HEK293 (cell line): ENCODE measurements at regions not wholly inside any gene's neighbourhood (a gene's known extent, or its start where the extent isn't known, plus 50 kb on each side); places are given as distances from the start of the nearest gene placed in this dataset.

Experiments
- CTCF ChIA-PET: fragments of 350-600 bp; formaldehyde crosslinking; extraction: SDS; loops from one replicate; lab custom pipeline; 2021; ENCODE audit warnings: antibody characterized with exemption; lab: Yijun Ruan, JAX
- POLR2A ChIA-PET: fragments of 300-600 bp; formaldehyde crosslinking; extraction: SDS; loops from one replicate; lab custom pipeline; 2020; ENCODE audit warnings: antibody characterized with exemption, inconsistent platforms; lab: Yijun Ruan, JAX
- H3K27ac ChIP-seq: fragments of 200-500 bp; sonication (Bioruptor generic); 2 replicates; pipeline ENCODE4 v1.5.1; 2014; ENCODE audit warnings: low read depth, low read length, control low read depth, inconsistent platforms; ENCODE audit errors: extremely low read depth
- H3K36me3 ChIP-seq, 2 experiments: fragments of 200-500 bp in 1 of 2; sonication (Bioruptor generic) in 1 of 2; 1 replicate in 1 of 2; 2 replicates in 1 of 2; pipeline ENCODE4 v1.5.1; 2014 to 2017; ENCODE audit warnings: inconsistent platforms in 2 of 2, low read length in 2 of 2; ENCODE audit not compliant: control insufficient read depth in 2 of 2, insufficient read depth in 1 of 2
- H3K4me1 ChIP-seq: fragments of 200-500 bp; sonication (Bioruptor generic); 2 replicates; pipeline ENCODE4 v1.5.1; 2014; ENCODE audit warnings: mild to moderate bottlenecking, low read length, inconsistent platforms; ENCODE audit not compliant: control insufficient read depth, insufficient read depth
- H3K4me3 ChIP-seq: 2 replicates; pipeline ENCODE4 v1.5.1; 2011; ENCODE audit warnings: low read depth, mild to moderate bottlenecking, control low read depth, low read length, moderate library complexity
- H3K9me3 ChIP-seq: fragments of 200-500 bp; sonication (Bioruptor generic); 2 replicates; pipeline ENCODE4 v1.5.1; 2014; ENCODE audit warnings: low read depth, low read length, inconsistent platforms; ENCODE audit not compliant: control insufficient read depth, insufficient read depth
- GLIS2 ChIP-seq: fragments of 450-650 bp; formaldehyde crosslinking; IDR thresholded peaks from 2 replicates; pipeline ENCODE4 v1.5.1; 2016; ENCODE audit warnings: missing biosample characterization, missing genetic modification characterization
- ZBTB1 ChIP-seq: fragments of 450-650 bp; formaldehyde crosslinking; IDR thresholded peaks from 2 replicates; pipeline ENCODE4 v1.5.1; 2016; ENCODE audit warnings: missing biosample characterization, missing genetic modification characterization
- ZBTB10 ChIP-seq: fragments of 450-650 bp; formaldehyde crosslinking; IDR thresholded peaks from 2 replicates; pipeline ENCODE4 v1.5.1; 2016; ENCODE audit warnings: missing biosample characterization, missing genetic modification characterization
- ZBTB48 ChIP-seq: fragments of 450-650 bp; formaldehyde crosslinking; IDR thresholded peaks from 2 replicates; pipeline ENCODE4 v1.5.1; 2016; ENCODE audit warnings: missing biosample characterization, missing genetic modification characterization
- ZFP3 ChIP-seq: fragments of 450-650 bp; formaldehyde crosslinking; IDR thresholded peaks from 2 replicates; pipeline ENCODE4 v1.5.1; 2016; ENCODE audit warnings: low read depth, missing biosample characterization, missing genetic modification characterization
- ZNF138 ChIP-seq: fragments of 450-650 bp; formaldehyde crosslinking; IDR thresholded peaks from 2 replicates; pipeline ENCODE4 v1.5.1; 2016; ENCODE audit warnings: missing biosample characterization, missing genetic modification characterization, borderline replicate concordance
- ZNF169 ChIP-seq: fragments of 450-650 bp; formaldehyde crosslinking; IDR thresholded peaks from 2 replicates; pipeline ENCODE4 v1.5.1; 2016; ENCODE audit warnings: missing biosample characterization, missing genetic modification characterization
- ZNF274 ChIP-seq, 2 experiments: fragments of 200-500 bp in 1 of 2; fragments of 450-650 bp in 1 of 2; sonication (Bioruptor generic) in 1 of 2; formaldehyde crosslinking in 1 of 2; IDR thresholded peaks; 2 replicates each; pipeline versions ENCODE4 v1.5.1 to v1.6.1; 2014 to 2016; ENCODE audit warnings: borderline replicate concordance in 1 of 2, inconsistent platforms in 1 of 2, low read length in 1 of 2, missing biosample characterization in 1 of 2, missing genetic modification characterization in 1 of 2
- ZNF37A ChIP-seq: fragments of 450-650 bp; IDR thresholded peaks from 2 replicates; pipeline ENCODE4 v1.5.1; 2018; ENCODE audit warnings: missing biosample characterization, missing genetic modification characterization
- ZNF514 ChIP-seq: fragments of 450-650 bp; formaldehyde crosslinking; IDR thresholded peaks from 2 replicates; pipeline ENCODE4 v1.5.1; 2016; ENCODE audit warnings: missing biosample characterization, missing genetic modification characterization
- ZNF544 ChIP-seq: fragments of 450-650 bp; formaldehyde crosslinking; IDR thresholded peaks from 2 replicates; pipeline ENCODE4 v1.5.0; 2017; ENCODE audit warnings: missing biosample characterization, missing genetic modification characterization
- ZNF561 ChIP-seq: fragments of 450-650 bp; IDR thresholded peaks from 2 replicates; pipeline ENCODE4 v1.5.1; 2018; ENCODE audit warnings: missing biosample characterization, missing genetic modification characterization, borderline replicate concordance
- ZNF600 ChIP-seq: fragments of 450-650 bp; formaldehyde crosslinking; IDR thresholded peaks from 2 replicates; pipeline ENCODE4 v1.5.1; 2016; ENCODE audit warnings: missing biosample characterization, missing genetic modification characterization
- ZNF624 ChIP-seq: fragments of 450-650 bp; formaldehyde crosslinking; IDR thresholded peaks from 2 replicates; pipeline ENCODE4 v1.5.1; 2017; ENCODE audit warnings: missing biosample characterization, missing genetic modification characterization
- ZNF670 ChIP-seq: fragments of 450-650 bp; formaldehyde crosslinking; IDR thresholded peaks from 2 replicates; pipeline ENCODE4 v1.5.1; 2016; ENCODE audit warnings: missing biosample characterization, missing genetic modification characterization, low read depth
- ZNF704 ChIP-seq: fragments of 450-650 bp; formaldehyde crosslinking; IDR thresholded peaks from 2 replicates; pipeline ENCODE4 v1.5.1; 2016; ENCODE audit warnings: missing biosample characterization, missing genetic modification characterization
- ZNF792 ChIP-seq: fragments of 450-650 bp; formaldehyde crosslinking; IDR thresholded peaks from 2 replicates; pipeline ENCODE4 v1.5.1; 2016; ENCODE audit warnings: missing biosample characterization, missing genetic modification characterization
- ZSCAN23 ChIP-seq: fragments of 450-650 bp; formaldehyde crosslinking; IDR thresholded peaks from 2 replicates; pipeline ENCODE4 v1.5.1; 2016; ENCODE audit warnings: missing biosample characterization, missing genetic modification characterization
- ZSCAN30 ChIP-seq: fragments of 450-650 bp; IDR thresholded peaks from 2 replicates; pipeline ENCODE4 v1.5.1; 2018; ENCODE audit warnings: missing biosample characterization, mild to moderate bottlenecking, missing genetic modification characterization, moderate library complexity
- ZSCAN5A ChIP-seq: fragments of 450-650 bp; formaldehyde crosslinking; IDR thresholded peaks from 2 replicates; pipeline ENCODE4 v1.5.1; 2016; ENCODE audit warnings: missing biosample characterization, missing genetic modification characterization
- TF ChIP-seq, protein P1 (sequence below): fragments of 450-650 bp; formaldehyde crosslinking; IDR thresholded peaks from 2 replicates; pipeline ENCODE4 v1.5.1; 2016; ENCODE audit warnings: missing biosample characterization, missing genetic modification characterization

DNA sequence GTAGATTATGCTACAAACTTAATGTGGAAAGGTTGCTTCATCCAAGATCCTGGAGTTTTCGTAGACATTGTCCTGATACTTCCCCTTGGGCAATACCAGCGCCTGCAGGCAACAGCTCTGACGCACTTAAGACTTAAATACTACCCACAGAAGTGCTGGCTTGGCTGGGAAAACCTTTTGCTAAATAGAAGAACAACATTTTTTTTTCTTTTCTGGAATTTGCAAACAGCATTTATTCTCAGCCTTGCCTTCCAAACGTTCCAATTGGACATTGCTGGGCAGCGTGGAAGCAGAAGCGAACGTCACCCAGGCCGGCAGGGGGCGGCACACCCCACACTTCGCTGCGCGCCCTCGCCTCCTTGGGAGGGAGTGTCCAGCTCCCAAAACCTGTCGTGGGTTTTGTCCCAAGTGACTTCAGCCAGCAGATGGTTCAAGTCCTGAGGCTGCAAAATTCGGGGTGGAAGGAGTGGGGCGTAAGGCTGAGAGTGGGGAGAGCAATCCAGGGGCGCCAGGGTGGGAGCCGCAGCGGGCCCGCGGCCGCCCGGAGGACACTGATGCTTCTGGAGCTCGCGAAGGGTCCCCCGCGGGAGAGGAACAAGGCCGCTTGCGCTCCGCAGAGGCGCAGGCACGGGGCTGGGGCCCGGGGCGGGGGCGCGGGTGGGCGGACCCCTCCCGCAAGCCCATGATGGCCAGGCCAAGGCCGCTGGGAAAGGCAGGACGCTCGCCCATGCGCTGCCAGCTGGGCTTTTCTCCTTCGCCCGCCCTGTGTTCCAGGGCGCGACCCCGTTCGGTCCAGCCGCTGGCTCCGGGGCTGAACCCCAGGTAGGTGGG, 60.8 kb upstream of the MAP3K4 start (continued):
- peak; percentile 49; the same call in 1 of the 2 replicates for TF ChIP-seq ZNF600 (tag by site-specific recombination)

DNA sequence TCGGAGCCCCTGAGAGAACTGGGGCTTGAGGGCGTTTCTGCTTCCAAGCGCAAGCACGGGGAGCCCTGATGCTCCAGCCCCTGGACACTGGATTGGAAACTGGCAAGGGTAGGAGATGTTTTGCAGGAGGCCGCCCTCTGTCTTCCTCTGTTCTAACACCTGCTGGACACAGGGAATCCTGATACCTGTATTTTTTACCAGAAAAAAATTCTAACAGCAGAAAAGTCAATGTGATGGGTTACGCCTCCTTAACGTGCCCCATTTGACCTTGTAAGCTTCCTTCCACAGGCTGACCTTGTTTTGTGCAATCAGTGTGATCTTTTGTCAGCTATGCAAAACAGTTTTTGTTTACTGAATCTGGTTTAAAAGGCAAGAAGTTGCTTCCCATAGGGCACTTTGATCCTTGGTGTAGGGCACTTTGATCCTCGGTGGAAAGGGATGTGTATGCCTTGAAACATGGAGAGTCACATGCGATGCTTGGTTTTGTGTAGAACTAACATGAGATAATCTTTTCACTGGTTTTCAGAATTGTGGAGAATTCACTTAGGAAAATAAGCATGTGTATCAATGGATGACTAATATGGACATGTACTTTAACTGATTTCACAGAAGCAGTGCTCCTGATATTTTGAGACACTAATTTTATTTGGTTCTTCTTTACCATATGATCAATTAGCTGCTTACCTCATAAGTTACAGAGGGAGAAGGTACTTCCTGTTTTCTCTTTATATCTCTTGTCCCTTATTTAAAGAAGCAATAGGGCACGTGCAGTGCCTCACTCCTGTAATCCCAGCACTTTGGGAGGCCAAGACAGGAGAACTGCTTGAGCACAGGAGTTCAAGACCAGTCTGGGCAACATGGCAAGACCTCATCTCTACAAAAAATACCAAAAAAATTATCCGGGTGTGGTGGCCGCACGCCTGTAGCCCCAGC, 59.9 kb upstream of the MAP3K4 start:
- CTCF ChIA-PET = interaction anchor here (0.6 to 11.0 kb wide), 31 partner anchors 9 to 1835 kb away, joined by 3 to 261 read pairs (median 5); partner anchors contain the start of genes AGPAT4 and MAP3K4
- POLR2A ChIA-PET = interaction anchor here (1.0 kb wide), 1 partner anchor 60 kb away, joined by 5 read pairs; the partner anchor contains the start of gene MAP3K4
- no peaks in the 10 kb centered on the region for H3K4me1 ChIP-seq
- H3K4me3 ChIP-seq = peak overlapping the region; percentile 32
- H3K9me3 ChIP-seq = no peaks in the 10 kb centered on the region
- no peaks in the 10 kb centered on the region for H3K36me3 ChIP-seq
- no peak overlapping the region for H3K27ac ChIP-seq
- TF ChIP-seq ZBTB48 (tag by site-specific recombination) (no peak), GLIS2 (tag by site-specific recombination) (no peak), ZBTB1 (tag by site-specific recombination) (no peak), ZNF704 (tag by site-specific recombination) (no peak), ZNF544 (tag by site-specific recombination) (no peak), ZNF561 (tag by site-specific recombination) (no peak), ZNF138 (no peak), ZSCAN5A (tag by site-specific recombination) (no peak), ZSCAN23 (tag by site-specific recombination) (no peak)

DNA sequence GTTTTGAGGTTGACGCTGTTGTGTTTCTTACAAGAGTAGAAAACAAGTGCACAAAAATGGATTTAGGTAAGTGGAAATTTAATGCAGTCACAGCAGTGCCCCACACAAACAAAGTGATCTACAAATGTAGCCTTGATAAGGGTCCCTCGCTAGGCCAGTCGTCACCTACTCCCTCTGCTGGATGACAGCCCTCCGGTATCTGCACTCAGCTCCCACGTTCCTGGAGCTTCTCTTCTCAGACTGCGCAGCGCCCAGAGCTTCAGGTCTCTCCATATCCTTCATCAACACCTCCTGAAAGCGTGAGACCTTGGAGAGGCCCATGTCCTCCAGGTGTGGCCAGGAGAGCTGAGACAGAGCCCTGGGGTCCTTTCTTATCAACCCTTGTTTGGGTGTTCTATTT, 58.3 kb upstream of the MAP3K4 start:
- no peaks in the 10 kb centered on the region for H3K36me3 ChIP-seq
- ChIA-PET POLR2A (no interaction called here), CTCF (interaction anchor here (0.6 to 11.0 kb wide), 5 partner anchors 9 to 440 kb away, joined by 3 to 261 read pairs (median 8); partner anchors contain the start of gene MAP3K4)
- H3K27ac ChIP-seq = no peak overlapping the region
- no peaks in the 10 kb centered on the region for H3K4me1 ChIP-seq
- H3K4me3 ChIP-seq = no peak overlapping the region
- no peaks in the 10 kb centered on the region for H3K9me3 ChIP-seq
- TF ChIP-seq ZSCAN30 (tag by site-specific recombination) (no peak), ZBTB48 (tag by site-specific recombination) (no peak), ZNF792 (tag by site-specific recombination) (no peak), ZNF37A (no peak), ZNF624 (no peak), ZFP3 (no peak), ZNF274 (IDR thresholded peaks at IDR 0.05; ENCODE audit: low read length) (no peak), ZNF274 (tag by site-specific recombination; IDR thresholded peaks at IDR 0.05; ENCODE audit: borderline replicate concordance) (no peak), ZBTB10 (tag by site-specific recombination) (no peak), ZBTB1 (tag by site-specific recombination) (no peak), ZNF670 (tag by site-specific recombination) (no peak), ZNF514 (tag by site-specific recombination) (no peak), ZNF561 (tag by site-specific recombination) (no peak), ZNF169 (no peak)
- TF ChIP-seq, protein P1, sequence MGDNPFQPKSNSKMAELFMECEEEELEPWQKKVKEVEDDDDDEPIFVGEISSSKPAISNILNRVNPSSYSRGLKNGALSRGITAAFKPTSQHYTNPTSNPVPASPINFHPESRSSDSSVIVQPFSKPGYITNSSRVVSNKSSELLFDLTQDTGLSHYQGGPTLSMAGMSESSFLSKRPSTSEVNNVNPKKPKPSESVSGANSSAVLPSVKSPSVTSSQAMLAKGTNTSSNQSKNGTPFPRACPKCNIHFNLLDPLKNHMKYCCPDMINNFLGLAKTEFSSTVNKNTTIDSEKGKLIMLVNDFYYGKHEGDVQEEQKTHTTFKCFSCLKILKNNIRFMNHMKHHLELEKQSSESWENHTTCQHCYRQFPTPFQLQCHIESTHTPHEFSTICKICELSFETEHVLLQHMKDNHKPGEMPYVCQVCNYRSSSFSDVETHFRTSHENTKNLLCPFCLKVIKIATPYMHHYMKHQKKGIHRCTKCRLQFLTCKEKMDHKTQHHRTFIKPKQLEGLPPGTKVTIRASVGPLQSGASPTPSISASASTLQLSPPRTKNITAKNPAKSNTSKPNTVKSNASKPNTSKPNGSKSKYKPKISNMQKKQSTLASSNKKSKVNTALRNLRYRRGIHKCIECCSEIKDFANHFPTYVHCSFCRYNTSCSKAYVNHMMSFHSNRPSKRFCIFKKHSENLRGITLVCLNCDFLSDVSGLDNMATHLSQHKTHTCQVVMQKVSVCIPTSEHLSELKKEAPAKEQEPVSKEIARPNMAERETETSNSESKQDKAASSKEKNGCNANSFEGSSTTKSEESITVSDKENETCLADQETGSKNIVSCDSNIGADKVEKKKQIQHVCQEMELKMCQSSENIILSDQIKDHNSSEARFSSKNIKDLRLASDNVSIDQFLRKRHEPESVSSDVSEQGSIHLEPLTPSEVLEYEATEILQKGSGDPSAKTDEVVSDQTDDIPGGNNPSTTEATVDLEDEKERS = no peak
